Osteoblast (primary cell): ENCODE measurements at regions not wholly inside any gene's neighbourhood (a gene's known extent, or its start where the extent isn't known, plus 50 kb on each side); places are given as distances from the start of the nearest gene placed in this dataset.

Experiments
- DNase-seq: peaks from one replicate; pipeline ENCODE4 v3.0.0; 2011; ENCODE audit warnings: low spot score, mixed read lengths; ENCODE audit not compliant: insufficient read length; ENCODE audit errors: missing footprints
- H2AFZ ChIP-seq: 2 replicates; pipeline ENCODE4 v1.6.0; 2011; ENCODE audit warnings: mild to moderate bottlenecking, low read length
- H3K27ac ChIP-seq: 2 replicates; pipeline ENCODE4 v1.5.1; 2011; ENCODE audit warnings: mild to moderate bottlenecking, low read depth, low read length, moderate library complexity
- H3K27me3 ChIP-seq: 2 replicates; pipeline ENCODE4 v1.6.0; 2012; ENCODE audit warnings: mild to moderate bottlenecking, control low read depth, inconsistent platforms, low read length, moderate library complexity; ENCODE audit not compliant: insufficient read depth
- H3K36me3 ChIP-seq: 2 replicates; pipeline ENCODE4 v1.5.1; 2011; ENCODE audit warnings: mild to moderate bottlenecking, low read length, control low read depth, moderate library complexity; ENCODE audit not compliant: insufficient read depth
- H3K4me1 ChIP-seq: 2 replicates; pipeline ENCODE4 v1.5.1; 2011; ENCODE audit warnings: mild to moderate bottlenecking, low read length, control low read depth, moderate library complexity; ENCODE audit not compliant: insufficient read depth
- H3K4me2 ChIP-seq: 2 replicates; pipeline ENCODE4 v1.6.0; 2011; ENCODE audit warnings: mild to moderate bottlenecking, low read length; ENCODE audit not compliant: insufficient read depth
- H3K4me3 ChIP-seq: fragments of 200-600 bp; sonication (generic); 3 replicates; pipeline ENCODE4 v1.5.1; 2012; ENCODE audit warnings: mild to moderate bottlenecking, low read length, inconsistent platforms; ENCODE audit not compliant: insufficient read depth
- H3K79me2 ChIP-seq: 2 replicates; pipeline ENCODE4 v1.6.0; 2012; ENCODE audit warnings: mild to moderate bottlenecking, low read length, control low read depth, inconsistent platforms; ENCODE audit not compliant: insufficient read depth
- H3K9me3 ChIP-seq: 2 replicates; pipeline ENCODE4 v1.5.1; 2011; ENCODE audit warnings: low read depth, low read length, control low read depth
- H4K20me1 ChIP-seq: 2 replicates; pipeline ENCODE4 v1.6.0; 2012; ENCODE audit warnings: mild to moderate bottlenecking, low read length, control low read depth; ENCODE audit not compliant: insufficient read depth
- TF ChIP-seq, protein P1 (sequence below): IDR thresholded peaks from 2 replicates; pipeline ENCODE4 v1.5.1; 2011; ENCODE audit warnings: mild to moderate bottlenecking, low read depth, low read length, moderate library complexity; ENCODE audit errors: extremely low read depth

DNA sequence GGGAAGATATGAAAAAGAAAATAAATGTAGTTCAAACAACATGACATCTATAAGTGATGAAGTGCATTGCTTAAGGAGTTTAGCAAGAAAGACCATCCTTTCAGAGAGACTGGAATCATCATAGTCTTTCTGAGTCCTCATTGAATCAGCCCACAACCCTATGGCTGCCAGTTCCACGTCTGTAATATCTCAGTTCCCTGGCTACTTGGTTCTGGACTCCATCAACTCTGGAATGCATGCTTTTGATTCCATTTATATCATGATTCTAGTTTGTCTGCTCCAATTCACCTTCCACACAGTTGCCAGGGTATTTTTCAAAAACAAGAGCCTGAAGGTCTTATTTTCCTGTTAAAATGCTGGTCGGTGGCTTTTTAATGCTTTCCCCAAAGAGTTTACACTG, 126.4 kb upstream of the MDFIC start:
- H3K27me3 ChIP-seq: no peaks in the 10 kb centered on the region
- H3K4me1 ChIP-seq: peaks cover 10% of the 10 kb centered on the region
- H3K4me3 ChIP-seq: no peak overlapping the region
- no peaks in the 10 kb centered on the region for H4K20me1 ChIP-seq
- peak overlapping the region; percentile 8 for H2AFZ ChIP-seq
- no peak for DNase-seq
- no peaks in the 10 kb centered on the region for H3K79me2 ChIP-seq
- TF ChIP-seq, protein P1, sequence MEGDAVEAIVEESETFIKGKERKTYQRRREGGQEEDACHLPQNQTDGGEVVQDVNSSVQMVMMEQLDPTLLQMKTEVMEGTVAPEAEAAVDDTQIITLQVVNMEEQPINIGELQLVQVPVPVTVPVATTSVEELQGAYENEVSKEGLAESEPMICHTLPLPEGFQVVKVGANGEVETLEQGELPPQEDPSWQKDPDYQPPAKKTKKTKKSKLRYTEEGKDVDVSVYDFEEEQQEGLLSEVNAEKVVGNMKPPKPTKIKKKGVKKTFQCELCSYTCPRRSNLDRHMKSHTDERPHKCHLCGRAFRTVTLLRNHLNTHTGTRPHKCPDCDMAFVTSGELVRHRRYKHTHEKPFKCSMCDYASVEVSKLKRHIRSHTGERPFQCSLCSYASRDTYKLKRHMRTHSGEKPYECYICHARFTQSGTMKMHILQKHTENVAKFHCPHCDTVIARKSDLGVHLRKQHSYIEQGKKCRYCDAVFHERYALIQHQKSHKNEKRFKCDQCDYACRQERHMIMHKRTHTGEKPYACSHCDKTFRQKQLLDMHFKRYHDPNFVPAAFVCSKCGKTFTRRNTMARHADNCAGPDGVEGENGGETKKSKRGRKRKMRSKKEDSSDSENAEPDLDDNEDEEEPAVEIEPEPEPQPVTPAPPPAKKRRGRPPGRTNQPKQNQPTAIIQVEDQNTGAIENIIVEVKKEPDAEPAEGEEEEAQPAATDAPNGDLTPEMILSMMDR: no peak
- H3K9me3 ChIP-seq: no peaks in the 10 kb centered on the region
- H3K36me3 ChIP-seq: no peaks in the 10 kb centered on the region
- no peak overlapping the region for H3K4me2 ChIP-seq
- H3K27ac ChIP-seq: no peak overlapping the region

DNA sequence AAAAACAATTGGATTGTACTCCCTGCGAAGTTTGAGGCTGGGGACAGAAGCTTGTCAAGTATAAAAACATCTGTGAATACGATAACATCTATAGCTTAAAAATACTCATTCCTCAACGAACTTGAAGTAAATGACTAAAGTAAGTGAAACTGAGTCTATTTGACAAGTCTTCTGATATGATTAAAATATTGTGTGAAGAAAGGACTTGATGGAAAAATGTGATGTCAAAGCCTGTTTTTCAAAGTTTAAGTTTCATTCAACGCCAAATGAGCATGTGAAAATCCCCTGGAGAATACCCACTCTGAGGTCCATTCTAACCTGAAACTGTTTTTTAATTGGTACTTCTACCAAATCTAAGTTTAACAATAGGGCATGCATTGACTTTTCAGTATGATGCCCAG, 122.3 kb upstream of the MDFIC start:
- TF ChIP-seq, protein P1: no peak
- no peak for DNase-seq
- no peak overlapping the region for H3K27ac ChIP-seq
- no peak overlapping the region for H2AFZ ChIP-seq
- H3K27me3 ChIP-seq: no peaks in the 10 kb centered on the region
- H3K36me3 ChIP-seq: no peaks in the 10 kb centered on the region
- H3K4me1 ChIP-seq: no peaks in the 10 kb centered on the region
- H3K79me2 ChIP-seq: no peaks in the 10 kb centered on the region
- H3K4me3 ChIP-seq: no peak overlapping the region
- no peaks in the 10 kb centered on the region for H3K9me3 ChIP-seq
- no peaks in the 10 kb centered on the region for H4K20me1 ChIP-seq
- no peak overlapping the region for H3K4me2 ChIP-seq

DNA sequence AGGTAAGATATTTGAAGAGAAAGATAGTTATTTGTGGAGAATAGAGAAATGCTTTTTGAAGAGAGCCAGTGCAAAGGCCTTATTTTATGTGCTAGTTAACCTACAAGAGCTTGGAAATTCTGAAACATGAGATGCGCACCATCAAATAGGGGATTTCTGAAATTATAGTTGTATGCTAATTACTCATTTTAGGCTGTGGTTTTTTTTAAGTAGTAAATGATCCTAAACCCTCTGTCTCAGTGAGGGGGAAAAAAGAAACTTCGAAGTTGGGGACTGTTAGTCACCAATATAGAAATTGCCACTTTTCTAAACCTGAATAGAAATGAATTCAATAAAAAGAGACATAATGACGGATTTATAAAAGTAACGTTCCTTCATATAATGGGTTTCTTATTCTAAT, 119.3 kb upstream of the MDFIC start:
- Histone ChIP-seq H3K4me3 (no peak overlapping the region), H4K20me1 (no peaks in the 10 kb centered on the region), H3K4me2 (no peak overlapping the region), H2AFZ (no peak overlapping the region), H3K27ac (no peak overlapping the region), H3K4me1 (no peaks in the 10 kb centered on the region), H3K36me3 (no peaks in the 10 kb centered on the region), H3K79me2 (no peaks in the 10 kb centered on the region), H3K9me3 (no peaks in the 10 kb centered on the region), H3K27me3 (no peaks in the 10 kb centered on the region)
- TF ChIP-seq, protein P1: no peak
- no peak for DNase-seq

DNA sequence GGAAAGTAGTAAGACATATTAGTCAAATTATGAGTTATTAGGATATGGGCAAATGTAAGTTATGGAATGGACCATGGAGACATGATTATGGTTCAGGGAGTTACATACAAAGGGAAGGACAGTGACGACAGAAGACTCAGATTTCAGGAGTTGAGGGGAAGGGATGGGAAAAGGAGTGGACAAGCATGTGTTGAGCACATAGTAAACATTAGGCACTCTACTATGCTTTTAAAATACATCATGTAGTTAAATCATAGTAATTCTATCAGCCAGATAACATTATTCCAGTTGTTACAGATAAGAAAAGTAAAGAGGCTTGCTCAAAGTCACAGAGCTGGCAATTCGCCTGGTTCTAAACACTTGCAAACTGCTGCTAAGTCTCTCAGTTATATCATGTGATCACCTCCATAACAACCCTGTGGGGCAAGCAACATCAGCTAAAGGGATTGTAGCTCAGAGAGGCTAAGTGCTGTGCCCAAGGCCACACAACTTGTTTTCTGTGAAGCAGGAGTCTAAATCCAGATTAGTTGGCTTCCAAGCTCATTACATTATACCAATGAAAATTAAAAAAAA, 115.2 kb upstream of the MDFIC start:
- DNase-seq: no peak
- no peaks in the 10 kb centered on the region for H3K9me3 ChIP-seq
- H3K4me2 ChIP-seq: no peak overlapping the region
- no peaks in the 10 kb centered on the region for H3K36me3 ChIP-seq
- H3K27ac ChIP-seq: no peak overlapping the region
- no peak overlapping the region for H2AFZ ChIP-seq
- TF ChIP-seq, protein P1: no peak
- H4K20me1 ChIP-seq: no peaks in the 10 kb centered on the region
- H3K4me3 ChIP-seq: no peak overlapping the region
- H3K27me3 ChIP-seq: no peaks in the 10 kb centered on the region
- no peaks in the 10 kb centered on the region for H3K4me1 ChIP-seq
- H3K79me2 ChIP-seq: no peaks in the 10 kb centered on the region
